ENCODE measurements at regions not wholly inside any gene's neighbourhood (a gene's known extent, or its start where the extent isn't known, plus 50 kb on each side); places are given as distances from the start of the nearest gene placed in this dataset.

- TF ChIP-seq POLR2AphosphoS5 (IDR thresholded peaks at IDR 0.05; ENCODE audit: borderline replicate concordance, low read depth, low read length), result no peak
- no peak for TF ChIP-seq EZH2 (IDR thresholded peaks at IDR 0.05)
- TF ChIP-seq FOXP2 (optimal IDR thresholded peaks at IDR 0.05; ENCODE audit: control extremely low read depth, extremely low read length, insufficient read depth), result no peak
Observed at GRCh38 chr13:62130062-62130970, 714.7 kb upstream of the PCDH20 start.
